Umbilical cord (tissue), 1 donor: ENCODE measurements at regions not wholly inside any gene's neighbourhood (a gene's known extent, or its start where the extent isn't known, plus 50 kb on each side); places are given as distances from the start of the nearest gene placed in this dataset.

ENCODE experiments used
- DNase-seq: peaks from one replicate; pipeline ENCODE4 v3.0.0-alpha.2; 2015; ENCODE audit warnings: low spot score

DNA sequence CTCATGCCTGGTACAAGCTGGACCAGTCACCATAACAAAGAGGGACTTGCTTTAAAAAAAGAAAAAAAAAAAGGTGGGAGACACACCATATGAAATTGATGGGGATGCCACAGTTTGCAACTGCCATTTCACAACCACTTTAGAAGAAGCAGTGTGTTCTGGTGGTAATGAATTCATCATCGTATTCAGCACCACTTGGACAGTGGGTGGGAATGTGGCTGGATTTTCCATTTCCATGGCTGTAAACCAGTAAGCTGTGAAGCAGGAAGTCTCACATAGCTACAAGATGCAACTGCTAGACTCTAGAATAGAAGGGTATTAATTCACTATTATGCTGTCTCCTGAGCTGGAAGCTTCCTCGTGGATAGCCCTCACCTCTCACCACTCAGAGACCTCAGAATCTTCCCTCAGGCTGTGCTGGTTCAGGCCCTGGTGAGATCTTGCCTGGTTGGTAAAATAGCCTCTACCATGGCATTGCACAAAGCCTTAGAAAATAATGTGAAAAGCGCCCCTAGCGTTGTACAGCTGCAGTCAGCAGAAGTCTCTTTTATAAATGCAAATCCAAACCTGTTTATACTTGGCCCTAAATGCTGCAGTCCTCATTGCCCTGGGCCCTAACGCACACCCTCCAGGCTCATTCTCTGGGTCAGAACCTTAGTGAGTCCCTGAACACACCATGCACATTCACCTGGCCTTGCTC is 150.7 kb downstream of the KCTD15 start:
- DNase-seq, result no peak

DNA sequence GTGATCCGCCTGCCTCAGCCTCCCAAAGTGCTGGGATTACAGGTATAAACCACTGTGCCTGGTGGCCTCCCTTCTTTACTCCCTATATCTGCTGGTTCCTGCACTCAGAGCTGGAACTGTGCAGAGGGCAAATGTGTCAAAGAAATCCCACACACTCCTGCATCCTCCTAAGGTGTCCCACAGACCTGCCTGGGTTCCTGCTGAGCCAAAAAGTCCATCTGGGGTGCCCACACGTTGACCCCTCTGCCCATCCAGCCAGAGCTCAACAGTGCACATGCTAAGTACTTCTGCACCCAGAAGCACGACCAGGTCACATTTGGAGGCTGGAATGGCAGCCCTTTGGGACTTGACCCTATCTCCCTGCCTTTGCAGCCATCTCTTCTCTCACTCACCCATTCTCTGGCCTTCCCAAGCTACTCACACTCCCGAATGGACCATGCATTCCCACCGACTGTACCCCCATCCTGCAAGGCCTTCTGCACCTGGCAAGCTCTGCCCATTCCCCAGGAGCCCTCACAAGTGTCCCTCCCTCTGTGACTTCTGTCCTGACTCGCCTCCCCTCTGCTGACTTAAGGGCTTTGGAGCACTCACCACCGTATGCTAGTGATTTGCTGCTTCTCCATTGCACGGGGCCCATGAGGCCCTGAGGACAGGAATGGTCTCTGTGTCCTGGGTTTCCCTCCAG is 152.1 kb downstream of the KCTD15 start:
- DNase-seq, result no peak

- no peak for DNase-seq
These were observed 153.6 kb downstream of the KCTD15 start for GRCh38 chr19:33950091-33950750.

DNA sequence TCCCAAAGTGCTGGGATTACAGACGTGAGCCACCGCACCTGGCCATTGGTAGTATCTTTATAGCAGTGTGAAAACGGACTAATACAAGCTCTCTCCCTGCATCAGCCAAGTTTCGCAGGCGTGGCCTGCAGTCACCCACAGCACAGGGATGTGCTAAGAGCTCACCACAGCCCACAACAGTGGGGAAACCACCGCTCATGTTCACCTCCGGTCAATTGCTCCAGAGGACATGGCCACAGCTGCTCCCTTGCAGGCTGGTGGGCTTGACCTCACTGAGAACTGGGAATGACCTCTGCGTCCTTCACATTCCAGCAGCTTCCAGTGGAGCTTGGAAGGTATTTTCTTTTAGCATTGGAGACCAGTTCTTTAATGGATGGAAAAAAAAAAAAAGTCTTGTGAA is 156.4 kb downstream of the KCTD15 start:
- no peak for DNase-seq

DNA sequence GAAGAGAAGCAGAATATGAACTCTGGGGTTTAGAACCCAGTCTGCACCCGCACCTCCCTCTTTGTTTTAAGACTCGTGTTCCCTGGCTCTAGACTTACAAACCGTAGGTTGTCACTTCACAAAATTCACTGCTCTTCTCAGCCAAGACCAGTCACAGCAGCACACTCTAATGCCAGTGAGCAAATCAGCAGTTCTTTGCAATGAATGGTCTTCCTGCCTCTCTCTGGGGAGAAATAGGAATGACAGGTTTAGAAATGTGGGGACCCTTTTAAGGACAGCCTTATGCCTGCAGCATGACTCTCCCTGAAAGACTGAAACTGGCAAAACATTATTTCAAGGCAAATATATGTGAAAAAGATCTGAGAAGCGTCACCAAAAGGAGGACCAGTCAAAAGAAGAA is 156.9 kb downstream of the KCTD15 start:
- DNase-seq, result peak; percentile 8

- DNase-seq, result no peak
These were observed 158.0 kb downstream of the KCTD15 start for GRCh38 chr19:33954686-33955085.

GRCh38 chr19:33956941-33957340 is 160.3 kb downstream of the KCTD15 start:
- no peak for DNase-seq

GRCh38 chr19:33957804-33958203 is 161.1 kb downstream of the KCTD15 start:
- DNase-seq, result no peak

DNA sequence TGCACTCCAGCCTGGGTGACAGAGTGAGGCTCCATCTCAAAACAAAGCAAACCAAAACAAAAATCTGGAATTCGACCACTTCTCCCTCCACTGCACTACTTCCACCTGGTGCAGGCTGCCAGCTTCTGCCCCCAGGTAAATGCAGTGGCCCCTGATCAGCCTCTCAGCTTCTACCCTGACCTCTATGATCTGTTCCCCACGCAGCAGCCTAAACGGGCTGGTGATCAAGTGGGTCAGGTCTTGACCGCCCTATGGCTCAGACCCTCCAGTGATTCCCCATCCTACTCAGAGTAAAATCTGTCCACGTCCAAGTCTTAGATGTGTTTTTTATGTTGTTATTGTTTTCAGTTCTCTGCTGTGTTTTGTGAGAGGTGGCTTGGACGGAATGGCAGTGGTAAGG is 163.9 kb downstream of the KCTD15 start:
- DNase-seq, result no peak

DNA sequence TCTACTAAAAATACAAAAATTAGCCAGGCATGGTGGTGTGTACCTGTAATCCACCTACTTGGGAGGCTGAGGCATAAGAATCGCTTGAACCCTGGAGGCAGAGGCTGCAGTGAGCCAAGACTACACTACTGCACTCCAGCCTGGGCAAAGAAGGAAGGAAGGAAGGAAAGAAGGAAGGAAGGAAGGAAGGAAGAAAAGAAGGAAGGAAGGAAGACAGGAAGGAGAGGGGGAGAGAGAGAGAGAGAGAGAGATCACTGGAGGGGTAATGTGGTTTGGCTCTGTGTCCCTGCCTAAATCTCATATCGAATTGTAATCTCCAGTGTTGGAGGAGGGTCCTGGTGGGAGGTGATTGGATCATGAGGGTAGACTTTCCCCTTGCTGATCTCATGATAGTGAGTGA is 165.5 kb downstream of the KCTD15 start:
- no peak for DNase-seq

DNA sequence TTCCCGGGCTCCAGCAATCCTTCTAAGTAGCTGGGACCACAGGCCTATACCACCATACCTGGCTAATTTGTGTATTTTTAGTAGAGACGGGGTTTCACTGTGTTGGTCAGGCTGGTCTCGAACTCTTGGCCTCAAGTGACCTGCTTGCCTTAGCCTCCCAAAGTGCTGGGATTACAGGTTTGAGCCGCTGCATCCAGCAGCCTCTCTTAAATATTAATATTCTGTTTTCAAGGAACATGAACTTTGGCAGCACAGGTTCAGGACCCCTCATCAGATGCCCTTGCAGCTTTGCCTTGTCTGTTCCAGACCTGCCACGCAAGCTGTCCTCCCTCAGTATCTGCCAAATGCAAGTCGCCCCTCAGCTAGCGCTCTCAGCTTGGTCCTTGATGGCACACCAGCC is 166.8 kb downstream of the KCTD15 start:
- DNase-seq, result no peak

- DNase-seq, result no peak
These were observed 174.4 kb downstream of the KCTD15 start for GRCh38 chr19:33971073-33971472.

DNA sequence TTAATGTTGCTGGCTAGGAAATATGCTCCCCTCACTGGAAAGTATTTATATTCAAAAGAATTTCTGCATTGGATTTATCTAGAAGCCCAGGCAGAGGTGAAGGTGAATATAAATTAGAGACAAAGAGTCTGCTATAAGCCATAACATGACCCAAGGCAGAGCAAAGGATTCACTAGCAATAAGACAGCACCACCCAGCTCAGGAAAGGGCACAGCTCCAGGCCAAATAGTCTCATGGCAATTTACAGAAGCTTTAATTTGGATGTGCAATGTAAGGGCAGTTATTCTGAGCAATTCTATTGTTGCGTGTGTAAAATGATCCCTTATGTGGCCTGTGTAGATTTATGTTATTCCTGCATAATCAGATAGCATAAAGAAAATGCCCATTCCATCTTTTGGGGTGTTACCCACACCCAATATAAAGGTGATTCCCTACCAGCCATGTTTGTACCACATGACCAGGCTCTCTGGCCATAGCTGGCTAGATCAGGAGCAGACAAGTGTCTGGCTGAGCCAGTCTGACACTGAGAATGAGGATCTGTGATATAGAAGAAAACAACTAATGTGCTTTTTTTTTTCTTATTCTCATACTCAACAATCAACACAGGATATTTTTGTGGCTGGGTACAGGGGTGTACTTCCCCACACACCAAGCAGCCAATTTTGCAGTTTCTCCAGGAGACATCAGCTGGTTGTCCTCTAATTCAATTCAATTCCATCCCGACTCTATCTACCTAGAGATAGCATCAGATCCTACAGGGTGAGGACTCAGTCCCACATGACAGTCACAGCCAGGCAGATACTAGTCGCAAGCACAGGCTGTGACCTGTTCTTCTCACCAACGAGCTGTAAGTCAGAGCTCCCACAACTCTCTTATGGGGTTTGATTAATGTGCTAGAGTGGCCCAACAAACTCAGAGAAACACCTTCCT is 181.4 kb downstream of the KCTD15 start:
- no peak for DNase-seq

GRCh38 chr19:33982706-33983105 is 186.0 kb downstream of the KCTD15 start:
- no peak for DNase-seq

GRCh38 chr19:33988601-33989000 is 183.7 kb upstream of the LSM14A start:
- DNase-seq, result no peak

- no peak for DNase-seq
These were observed 174.6 kb upstream of the LSM14A start for GRCh38 chr19:33997690-33998089.

DNA sequence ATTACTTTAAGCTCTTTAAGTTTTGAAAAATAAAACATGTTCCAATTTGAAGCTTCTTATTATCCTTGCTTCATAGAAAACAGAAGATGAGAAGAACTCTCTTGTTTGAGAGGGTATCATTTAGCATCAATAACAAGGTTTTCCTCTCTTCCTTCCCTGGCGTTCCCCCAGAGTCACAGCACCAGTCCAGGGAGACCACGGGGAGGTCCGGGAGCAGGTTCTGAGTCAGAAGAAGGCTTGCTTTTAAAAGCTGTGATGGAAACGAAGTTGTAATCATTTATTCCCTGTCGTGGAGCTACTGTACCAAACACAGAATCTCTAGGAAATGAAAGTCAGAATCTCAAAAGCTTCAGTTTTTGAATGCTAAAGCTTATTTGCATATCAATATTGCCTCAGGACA is 174.0 kb upstream of the LSM14A start:
- no peak for DNase-seq

DNA sequence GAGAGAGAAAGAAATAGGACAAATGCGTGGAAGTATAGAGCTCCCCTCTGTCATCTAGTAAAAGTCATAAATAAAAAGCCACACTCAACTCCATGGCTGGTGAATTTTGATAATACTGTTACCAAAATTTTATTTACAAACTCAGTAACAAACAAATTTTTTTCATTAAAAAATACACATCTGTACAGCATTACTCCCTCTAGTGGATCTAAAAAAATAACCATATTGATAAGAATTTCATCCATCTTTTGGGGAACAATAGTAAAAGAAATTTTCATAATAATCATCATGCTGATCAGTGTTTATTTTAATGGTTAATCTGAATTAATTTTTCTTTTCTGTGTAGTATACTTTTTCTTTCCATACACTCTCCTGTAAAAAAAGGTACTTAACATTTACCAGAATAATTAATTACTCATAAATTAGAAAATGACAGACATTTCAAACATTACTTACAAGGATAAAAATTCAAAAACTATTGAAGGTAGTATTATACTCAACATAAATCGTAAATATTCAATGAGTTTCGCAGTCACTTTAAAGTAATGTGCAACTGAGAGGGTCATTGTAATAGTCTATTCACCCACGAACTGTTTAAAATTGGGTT is 173.5 kb upstream of the LSM14A start:
- peak; percentile 9 for DNase-seq

DNA sequence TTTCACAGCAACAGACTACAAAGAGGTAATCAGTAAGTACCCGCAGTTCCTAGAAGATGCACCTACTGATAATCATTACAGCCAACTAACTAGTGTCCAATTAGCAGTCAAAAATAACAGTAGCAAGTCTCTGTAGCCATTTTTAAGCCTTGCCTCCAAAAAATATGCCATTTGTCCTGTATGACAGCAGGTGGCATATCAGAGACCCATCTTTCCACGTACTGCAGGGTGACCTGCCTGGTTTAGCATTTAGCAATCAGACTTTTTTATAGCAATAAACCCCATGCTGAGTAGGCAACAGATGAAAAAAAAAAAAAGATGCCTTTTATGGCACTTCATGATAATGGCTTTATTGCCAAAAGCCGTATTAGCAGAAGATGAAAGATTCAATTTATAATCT is 155.3 kb upstream of the LSM14A start:
- no peak for DNase-seq

DNA sequence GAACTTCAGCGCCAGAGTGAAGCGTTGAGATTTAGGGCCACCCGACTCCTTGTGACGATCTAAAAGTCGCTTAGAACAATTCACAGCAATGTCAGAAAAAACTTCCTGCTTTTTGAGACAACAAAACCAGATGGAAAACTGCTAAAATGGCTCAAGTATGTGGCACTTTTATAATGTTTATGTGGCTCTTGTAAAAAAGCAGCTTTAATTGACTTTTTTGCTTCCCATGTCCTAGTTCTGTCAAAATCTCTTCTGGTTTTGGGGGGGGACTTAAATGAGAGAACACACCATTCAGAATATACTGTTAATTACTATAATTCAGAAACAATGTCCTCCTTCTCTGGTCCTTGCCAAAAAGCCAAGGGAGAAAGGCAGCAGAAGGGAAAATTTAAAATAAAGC is 154.7 kb upstream of the LSM14A start:
- DNase-seq, result no peak

DNA sequence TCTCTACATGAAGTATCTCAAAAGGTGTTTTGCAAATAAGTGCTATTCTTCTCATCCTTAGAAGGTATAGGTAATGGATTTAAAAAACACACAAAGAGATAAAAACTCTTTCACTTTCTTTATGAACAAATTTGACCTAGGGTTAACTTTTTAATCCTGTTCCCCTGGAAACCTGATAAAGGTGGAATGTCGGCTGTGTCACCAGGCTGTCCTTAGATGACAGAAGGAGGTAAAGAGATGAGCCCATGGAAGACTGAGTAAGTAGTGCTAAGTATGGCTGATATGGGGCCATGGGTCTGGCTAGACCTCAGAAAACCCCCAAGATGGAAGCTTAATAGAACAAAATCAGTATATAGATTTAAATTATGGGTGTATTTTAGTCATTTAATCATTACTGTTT is 153.8 kb upstream of the LSM14A start:
- no peak for DNase-seq

DNA sequence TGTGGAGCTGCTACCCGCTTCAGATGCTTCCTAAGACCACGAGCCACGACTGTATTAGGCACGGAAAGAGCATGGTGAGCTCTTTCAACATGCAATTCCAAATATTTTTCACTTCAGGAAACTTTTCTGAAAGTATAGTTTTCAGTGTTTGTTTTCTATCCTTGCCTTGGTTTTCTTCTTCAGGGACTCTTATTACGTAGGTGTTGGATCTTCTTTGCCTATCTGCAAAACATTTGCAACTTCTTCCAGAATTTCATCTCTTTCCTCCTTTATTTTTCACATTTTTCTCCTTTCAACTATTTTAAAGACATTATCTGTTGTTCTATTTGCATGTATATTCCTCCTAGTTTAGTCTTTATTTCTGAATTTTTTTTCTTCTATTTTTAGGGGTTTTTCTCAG is 148.9 kb upstream of the LSM14A start:
- no peak for DNase-seq
